GM12864 (cell line): ENCODE measurements at regions not wholly inside any gene's neighbourhood (a gene's known extent, or its start where the extent isn't known, plus 50 kb on each side); places are given as distances from the start of the nearest gene placed in this dataset.

ENCODE experiments used
- DNase-seq: peaks from one replicate; pipeline ENCODE4 v3.0.0-alpha.2; 2011; ENCODE audit warnings: low read depth
- H3K4me3 ChIP-seq: 2 replicates; pipeline ENCODE4 v1.5.1; 2011; ENCODE audit warnings: mild to moderate bottlenecking, low read depth, low read length, control low read depth
- TF ChIP-seq, protein P1 (sequence below): IDR thresholded peaks from 2 replicates; pipeline ENCODE4 v1.5.1; 2011; ENCODE audit warnings: low read depth, mild to moderate bottlenecking, moderate library complexity, low read length, control low read depth, inconsistent platforms; ENCODE audit errors: missing control alignments

DNA sequence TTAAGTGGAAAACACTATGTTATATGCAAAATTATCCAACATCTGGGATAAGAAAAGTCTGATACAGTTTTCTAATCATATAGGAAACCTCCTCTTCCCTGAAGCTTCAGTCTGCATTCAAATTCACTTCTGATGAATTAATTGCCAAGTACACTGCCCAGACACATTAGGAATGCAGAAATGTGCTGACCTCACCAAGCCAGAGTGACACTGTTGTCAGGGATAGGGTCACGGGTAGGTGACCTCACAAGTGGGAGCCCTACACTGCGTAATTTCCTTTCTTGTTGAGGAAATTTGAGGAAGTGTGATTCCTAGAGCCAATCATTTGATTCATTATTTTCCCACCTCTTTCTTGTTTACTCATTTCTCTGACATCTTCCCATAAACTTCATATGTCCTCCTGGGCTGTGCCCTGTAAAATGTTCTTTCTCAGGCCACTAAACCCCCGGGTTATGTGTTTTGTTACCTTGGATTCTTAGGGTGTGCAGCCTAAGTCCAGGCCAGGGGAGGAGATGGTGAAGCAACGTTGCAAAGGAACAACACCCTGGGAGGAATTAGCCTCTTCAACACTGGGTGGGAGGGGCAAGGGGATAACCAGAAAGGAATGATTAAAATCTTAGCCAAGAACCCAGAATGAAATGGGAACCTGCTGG lies 411.9 kb downstream of the MTRR start:
- no peak for DNase-seq
- no peak overlapping the region for H3K4me3 ChIP-seq
- TF ChIP-seq, protein P1, sequence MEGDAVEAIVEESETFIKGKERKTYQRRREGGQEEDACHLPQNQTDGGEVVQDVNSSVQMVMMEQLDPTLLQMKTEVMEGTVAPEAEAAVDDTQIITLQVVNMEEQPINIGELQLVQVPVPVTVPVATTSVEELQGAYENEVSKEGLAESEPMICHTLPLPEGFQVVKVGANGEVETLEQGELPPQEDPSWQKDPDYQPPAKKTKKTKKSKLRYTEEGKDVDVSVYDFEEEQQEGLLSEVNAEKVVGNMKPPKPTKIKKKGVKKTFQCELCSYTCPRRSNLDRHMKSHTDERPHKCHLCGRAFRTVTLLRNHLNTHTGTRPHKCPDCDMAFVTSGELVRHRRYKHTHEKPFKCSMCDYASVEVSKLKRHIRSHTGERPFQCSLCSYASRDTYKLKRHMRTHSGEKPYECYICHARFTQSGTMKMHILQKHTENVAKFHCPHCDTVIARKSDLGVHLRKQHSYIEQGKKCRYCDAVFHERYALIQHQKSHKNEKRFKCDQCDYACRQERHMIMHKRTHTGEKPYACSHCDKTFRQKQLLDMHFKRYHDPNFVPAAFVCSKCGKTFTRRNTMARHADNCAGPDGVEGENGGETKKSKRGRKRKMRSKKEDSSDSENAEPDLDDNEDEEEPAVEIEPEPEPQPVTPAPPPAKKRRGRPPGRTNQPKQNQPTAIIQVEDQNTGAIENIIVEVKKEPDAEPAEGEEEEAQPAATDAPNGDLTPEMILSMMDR, result no peak

DNA sequence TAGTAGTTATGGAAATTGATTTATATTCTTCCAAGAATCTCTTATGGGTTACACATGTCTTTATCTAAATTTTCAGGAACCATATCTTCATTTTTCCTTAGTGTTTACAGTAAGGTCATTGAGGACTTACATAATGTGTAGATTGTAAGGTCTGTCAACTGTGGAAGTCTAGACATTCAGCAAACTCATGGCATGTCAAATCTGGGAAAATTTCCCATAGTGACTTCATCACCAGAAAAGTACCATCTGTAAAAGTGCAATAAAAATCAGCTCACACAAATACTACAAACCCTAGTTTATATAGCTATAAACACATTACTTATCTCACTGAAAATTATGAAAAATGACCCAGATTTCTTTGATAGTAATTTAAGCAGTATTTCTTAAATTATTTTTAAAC lies 419.4 kb downstream of the MTRR start:
- TF ChIP-seq, protein P1, result no peak
- H3K4me3 ChIP-seq, result no peak overlapping the region
- DNase-seq, result no peak

DNA sequence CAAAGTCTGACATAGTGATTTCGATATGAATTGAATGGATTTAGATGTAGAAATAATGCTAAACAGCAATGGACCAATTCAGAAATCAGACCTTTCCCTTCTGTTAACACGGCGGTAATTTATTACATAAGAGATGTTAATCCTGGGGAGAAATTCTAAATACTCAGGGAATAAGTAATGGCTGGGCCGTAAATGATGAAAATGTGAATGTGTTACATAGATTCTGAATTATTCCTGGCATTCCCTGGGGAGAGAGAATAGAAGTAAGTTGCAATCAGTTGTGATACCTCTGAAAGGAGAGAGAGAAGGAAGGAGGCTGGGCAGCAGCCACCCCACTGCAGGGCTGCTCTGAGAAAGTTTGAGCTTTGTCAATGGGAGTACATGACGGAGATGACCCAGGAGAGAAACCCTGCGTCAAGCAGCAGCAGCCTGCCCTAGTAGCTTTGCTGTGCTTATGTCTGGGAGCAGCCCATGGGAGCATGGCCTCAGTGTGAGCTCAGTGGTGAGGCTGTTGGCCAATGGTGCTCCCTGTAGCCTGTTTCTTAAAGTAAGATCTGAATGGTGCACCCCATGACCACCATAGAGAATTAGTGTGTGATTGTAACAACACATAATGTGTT lies 420.1 kb downstream of the MTRR start:
- TF ChIP-seq, protein P1, result no peak
- H3K4me3 ChIP-seq, result no peak overlapping the region
- no peak for DNase-seq

DNA sequence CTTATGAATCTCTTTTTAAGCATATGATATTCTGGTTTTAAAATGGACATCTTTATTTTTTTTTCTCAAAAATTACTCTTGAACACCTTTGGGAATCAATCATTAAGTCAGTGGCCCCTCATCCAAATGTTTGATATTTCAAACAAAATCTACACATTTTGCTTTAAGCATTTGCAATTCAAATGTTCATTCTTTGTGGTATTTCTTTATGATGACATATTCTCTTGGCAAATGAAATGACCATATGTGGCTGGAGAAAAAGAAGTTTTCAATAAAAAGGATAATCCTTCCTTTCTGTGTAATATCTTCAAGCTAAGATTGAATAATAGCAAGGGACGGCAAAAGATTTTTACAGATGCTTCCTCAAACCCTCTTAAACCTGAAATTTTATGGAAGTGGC lies 420.8 kb downstream of the MTRR start:
- no peak for DNase-seq
- TF ChIP-seq, protein P1, result no peak
- H3K4me3 ChIP-seq, result no peak overlapping the region

DNA sequence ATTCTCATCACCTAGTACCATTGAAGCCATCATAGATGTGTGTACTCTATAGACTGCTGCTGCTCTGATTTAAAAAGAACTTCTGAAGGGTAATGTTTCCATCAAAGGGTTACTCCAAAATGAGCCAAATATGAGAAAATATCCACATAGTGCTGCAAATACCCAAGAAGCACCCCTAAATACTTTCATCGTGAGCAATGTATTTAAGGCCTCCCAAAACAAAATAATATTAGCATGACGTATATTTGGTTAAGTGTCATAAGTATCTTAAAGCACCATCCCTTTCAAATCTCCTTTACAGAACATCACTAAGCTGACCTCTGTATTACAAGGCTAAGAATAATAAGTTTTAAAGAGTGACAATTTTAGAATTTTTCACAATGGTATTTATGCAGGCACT lies 421.8 kb downstream of the MTRR start:
- no peak for DNase-seq
- TF ChIP-seq, protein P1, result no peak
- H3K4me3 ChIP-seq, result no peak overlapping the region

DNA sequence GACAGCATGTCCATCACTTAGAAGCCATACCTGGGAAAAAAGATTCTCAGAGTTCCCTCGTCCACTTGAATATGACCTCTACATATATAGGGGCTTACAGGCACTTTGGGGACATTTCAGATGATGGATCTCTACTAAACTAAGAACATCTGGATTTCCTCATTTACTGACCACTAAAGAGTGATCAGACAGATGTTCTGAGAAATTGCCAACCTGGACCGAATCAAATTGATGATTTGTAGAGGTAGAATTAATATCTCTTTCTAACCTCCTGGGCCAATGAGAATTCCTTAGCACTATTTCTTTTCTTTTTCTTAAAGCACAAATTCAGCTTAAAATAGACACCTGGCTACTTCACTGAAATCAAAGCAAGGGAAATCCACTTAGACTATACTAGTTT lies 422.7 kb downstream of the MTRR start:
- DNase-seq, result no peak
- no peak overlapping the region for H3K4me3 ChIP-seq
- TF ChIP-seq, protein P1, result no peak

DNA sequence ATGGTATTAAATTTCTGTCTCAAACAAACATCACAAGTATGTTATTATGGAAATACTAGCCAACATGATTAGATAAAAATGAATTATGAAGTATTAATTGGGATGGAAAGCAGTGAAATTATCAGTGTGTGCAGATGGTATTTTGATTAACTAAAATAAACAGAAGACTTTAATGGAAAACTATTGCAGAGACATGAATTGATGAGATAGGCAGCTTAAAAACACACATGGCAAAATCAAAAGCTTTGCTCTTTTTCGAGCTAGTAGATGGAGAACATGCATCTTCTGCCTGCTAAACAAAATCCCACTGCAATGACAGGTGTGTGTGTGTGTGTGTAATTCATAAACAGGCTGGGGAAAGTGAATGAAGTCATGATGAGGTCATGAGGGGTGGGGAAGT lies 426.2 kb downstream of the MTRR start:
- TF ChIP-seq, protein P1, result no peak

More for the DNA sequence above, 426.2 kb downstream of the MTRR start:
- H3K4me3 ChIP-seq, result no peak overlapping the region
- no peak for DNase-seq
